GM12801 (cell line): ENCODE measurements at regions not wholly inside any gene's neighbourhood (a gene's known extent, or its start where the extent isn't known, plus 50 kb on each side); places are given as distances from the start of the nearest gene placed in this dataset.

ENCODE experiments used
- TF ChIP-seq, protein P1 (sequence below): IDR thresholded peaks from one replicate; pipeline ENCODE4 v1.5.1; 2011; ENCODE audit warnings: control low read depth; ENCODE audit not compliant: insufficient read length; ENCODE audit errors: extremely low read depth

GRCh38 chr13:40143559-40143958 is 488.1 kb downstream of the COG6 start:
- TF ChIP-seq, protein P1, sequence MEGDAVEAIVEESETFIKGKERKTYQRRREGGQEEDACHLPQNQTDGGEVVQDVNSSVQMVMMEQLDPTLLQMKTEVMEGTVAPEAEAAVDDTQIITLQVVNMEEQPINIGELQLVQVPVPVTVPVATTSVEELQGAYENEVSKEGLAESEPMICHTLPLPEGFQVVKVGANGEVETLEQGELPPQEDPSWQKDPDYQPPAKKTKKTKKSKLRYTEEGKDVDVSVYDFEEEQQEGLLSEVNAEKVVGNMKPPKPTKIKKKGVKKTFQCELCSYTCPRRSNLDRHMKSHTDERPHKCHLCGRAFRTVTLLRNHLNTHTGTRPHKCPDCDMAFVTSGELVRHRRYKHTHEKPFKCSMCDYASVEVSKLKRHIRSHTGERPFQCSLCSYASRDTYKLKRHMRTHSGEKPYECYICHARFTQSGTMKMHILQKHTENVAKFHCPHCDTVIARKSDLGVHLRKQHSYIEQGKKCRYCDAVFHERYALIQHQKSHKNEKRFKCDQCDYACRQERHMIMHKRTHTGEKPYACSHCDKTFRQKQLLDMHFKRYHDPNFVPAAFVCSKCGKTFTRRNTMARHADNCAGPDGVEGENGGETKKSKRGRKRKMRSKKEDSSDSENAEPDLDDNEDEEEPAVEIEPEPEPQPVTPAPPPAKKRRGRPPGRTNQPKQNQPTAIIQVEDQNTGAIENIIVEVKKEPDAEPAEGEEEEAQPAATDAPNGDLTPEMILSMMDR: no peak

- TF ChIP-seq, protein P1: no peak
Observed at GRCh38 chr13:40145139-40145538, 489.7 kb downstream of the COG6 start.

DNA sequence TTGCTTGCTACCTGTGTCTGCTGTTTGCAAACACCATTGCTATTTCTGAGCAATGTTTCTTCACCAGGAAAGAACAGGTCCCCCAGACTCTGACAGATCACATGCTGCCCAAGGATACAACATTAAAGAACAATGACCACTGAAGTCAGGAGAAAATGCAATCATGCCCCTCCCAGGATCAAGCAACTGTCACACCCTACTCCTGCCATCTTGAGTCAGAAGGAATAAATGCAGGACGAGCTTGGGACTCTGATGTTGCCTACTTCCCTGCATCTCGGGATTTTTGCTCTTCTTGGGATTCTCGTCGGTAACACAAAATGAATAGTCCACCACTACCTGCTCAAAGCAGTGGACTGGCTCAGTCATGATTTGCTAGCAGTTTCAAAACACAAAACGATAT is 490.6 kb downstream of the COG6 start:
- TF ChIP-seq, protein P1: no peak

DNA sequence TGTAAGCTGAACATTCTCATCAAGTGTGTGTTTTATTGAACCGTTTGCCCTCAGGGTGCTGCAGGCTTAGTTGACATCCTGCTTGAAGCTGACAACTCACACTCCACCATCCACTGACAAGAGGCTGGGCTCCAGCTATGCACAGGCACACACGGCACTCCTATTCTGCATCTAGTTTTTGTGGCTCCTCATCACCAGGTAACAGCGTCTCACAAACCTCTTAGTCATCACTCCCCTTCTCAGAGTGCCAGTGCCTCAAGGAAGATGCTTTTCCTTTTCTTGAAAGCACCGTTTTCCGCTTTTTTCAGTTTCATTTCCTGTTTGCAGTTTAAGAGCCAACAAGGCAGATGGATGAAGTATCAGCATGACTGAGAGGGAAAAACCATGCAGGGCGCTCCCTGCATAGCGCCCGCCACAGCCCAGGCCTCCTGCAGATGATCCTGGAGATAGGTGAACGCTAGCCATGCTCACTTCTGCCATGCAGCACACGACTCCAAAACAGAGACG is 491.2 kb downstream of the COG6 start:
- TF ChIP-seq, protein P1: no peak

DNA sequence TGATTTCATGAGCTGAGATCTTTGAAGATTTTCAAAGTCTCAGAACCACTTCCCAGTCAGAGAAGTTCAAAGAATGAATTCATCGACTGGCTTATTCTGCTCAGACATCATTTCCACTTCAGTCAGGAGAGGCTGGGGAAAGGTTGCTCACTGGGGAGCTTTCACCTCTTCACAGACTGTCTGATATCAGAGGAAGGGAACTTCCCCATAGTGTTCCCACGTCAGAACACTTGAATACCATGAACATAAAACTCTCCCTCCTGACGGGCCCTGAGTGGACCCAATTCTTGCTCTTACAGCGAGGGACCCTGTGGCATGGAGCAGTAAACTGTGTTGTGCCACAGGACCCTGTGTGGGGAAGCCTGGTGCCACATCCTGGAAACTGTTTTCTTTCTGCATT is 492.6 kb downstream of the COG6 start:
- TF ChIP-seq, protein P1: no peak

GRCh38 chr13:40148742-40149141 is 493.3 kb downstream of the COG6 start:
- TF ChIP-seq, protein P1: no peak

DNA sequence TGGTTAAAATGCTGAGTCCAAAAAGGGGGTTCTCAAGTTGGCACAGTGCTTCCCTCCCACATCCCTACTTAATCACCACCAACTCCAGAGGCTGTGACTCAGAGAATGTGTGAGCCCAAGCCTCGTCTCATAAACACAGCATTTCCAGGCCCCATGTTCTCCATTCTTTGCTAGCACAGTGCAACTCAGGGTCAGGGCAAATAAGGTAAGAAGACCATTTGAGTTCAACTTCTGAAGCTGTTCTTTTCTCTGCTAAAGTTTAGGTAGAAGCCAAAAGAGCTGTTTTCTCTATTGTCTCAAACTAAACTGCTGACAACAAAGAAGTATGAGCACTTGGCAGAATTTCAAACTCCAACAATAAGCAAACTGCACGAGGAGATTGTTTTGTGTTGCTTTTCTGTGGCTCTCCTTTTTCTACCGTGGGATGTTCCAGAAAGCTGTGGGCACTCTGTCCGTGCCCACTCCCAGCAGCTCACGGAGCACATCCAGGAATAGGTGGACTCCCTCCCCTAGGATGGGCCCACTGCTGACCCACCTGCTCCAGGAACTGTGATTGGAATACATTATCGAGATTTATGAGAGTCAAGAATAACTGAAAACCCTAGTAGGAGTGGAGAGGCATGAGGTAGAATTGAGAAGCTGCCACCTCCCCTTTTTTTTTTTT is 494.3 kb downstream of the COG6 start:
- TF ChIP-seq, protein P1: no peak
